NCI-H82 treated with DMSO at 0.1 percent for 48 hours (cell line): ENCODE measurements at regions not wholly inside any gene's neighbourhood (a gene's known extent, or its start where the extent isn't known, plus 50 kb on each side); places are given as distances from the start of the nearest gene placed in this dataset.
A peak's percentile ranks its signal among the peaks of the same experiment; 100 is the strongest.
"Not testable (repeated sequence)": the region's sequence is repeated elsewhere in the genome, so short reads cannot be mapped to it uniquely, and the experiment has no call there.

Source experiments
- DNase-seq: peaks from one replicate; lab custom pipeline; 2025; ENCODE audit not compliant: unreplicated experiment; lab: John Stamatoyannopoulos, UW

DNA sequence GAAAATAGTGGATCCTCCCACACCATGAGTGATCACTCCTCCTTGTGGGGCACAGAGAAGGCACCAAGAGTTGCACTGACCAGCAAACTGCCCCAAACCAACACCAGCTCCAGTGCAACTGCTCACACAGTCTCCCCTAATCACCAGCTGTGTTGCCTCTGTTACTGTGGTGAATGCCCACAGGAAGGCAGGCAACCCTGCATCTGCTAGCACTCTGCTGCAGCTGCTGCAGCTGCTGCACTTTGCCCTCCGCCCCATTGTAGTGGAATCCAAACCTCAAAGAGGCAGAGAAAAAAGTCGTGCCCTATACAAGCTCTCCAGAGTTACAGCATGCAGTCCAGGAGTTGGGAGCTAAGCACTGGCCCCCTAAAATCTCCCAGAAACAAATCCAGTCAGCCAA, 339.6 kb downstream of the TRIM36 start:
- no peak for DNase-seq

DNA sequence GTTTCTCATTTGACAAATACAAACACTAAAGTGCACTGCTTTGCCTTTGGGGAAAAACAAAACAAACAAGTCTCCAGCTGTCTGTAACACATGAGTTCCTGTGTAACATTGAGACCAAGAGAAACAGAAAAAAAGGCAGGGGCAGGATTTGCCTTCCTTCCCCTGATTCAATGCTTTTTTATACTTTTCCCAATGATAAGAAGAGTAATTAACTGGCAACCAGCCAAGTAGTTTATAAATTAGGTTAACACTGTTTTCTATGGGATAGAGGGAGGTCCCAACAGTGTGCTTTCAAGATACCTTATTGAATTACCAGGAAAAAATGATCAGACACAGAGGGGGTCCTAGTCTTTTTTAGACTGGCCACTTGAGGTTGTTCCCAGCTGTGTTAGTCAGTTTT, 346.8 kb downstream of the TRIM36 start:
- DNase-seq, result no peak

GRCh38 chr5:114822436-114822835, 347.3 kb downstream of the TRIM36 start:
- no peak for DNase-seq

DNA sequence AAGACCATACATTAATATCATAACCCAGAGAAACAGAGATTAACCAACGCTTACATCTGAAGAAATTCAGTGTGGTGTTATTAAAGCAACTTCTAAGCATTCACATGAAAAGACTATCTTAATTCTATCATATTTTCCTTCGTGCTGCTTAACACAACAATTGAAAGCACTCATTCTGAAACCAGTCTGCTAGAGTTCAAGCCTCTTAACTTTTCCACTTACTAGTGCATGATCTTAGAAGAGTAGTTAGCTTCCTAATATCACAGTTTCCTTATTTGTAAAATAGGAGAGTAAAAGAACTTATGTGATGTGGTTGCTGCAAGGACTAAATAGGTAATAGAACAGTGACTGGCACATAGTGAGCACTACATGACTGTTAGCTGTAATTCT, 379.3 kb downstream of the TRIM36 start:
- DNase-seq, result no peak

- DNase-seq, result peak; percentile 31
Measured at GRCh38 chr5:114789773-114790402, 379.8 kb downstream of the TRIM36 start.

- DNase-seq, result no peak
Measured at GRCh38 chr5:114782869-114783268, 386.8 kb downstream of the TRIM36 start.

GRCh38 chr5:114782177-114782576, 387.5 kb downstream of the TRIM36 start:
- DNase-seq, result no peak

GRCh38 chr5:114780290-114780689, 389.4 kb downstream of the TRIM36 start:
- DNase-seq, result no peak

DNA sequence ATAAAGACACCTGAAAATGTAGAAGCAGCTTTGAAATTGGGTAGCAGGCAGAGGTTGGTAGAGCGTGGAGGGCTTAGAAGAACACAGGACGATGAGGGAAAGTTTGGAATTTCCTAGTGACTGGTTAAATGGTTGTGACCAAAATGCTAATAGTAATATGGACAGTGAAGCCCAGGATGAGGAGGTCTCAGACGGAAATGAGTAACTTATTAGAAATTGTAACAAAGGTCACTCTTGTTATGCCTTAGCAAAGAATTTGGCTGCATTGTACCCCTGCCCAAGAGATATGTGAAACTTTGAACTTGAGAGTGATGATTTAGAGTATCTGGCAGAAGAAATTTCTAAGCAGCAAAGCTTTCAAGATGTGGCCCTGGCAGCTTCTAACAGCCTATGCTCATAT, 382.5 kb downstream of the KCNN2 start:
- no peak for DNase-seq

DNA sequence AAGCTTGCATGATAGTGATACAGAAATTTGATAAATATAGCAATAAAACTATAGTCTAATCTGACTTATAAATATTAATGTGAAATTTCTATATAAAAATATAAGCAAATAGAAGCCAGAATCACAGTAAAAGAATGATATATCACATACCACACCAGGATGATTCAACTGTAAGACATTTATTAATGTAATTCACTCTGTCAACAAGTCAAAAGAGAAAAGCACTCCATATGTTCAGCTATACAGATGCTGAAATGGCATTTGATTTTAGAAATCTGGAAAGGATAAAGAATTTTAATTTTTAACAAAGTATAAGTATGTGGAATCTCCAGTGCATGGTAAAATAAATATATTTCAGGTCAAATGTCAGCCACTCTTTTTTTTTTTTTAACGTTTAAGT, 372.4 kb downstream of the KCNN2 start:
- DNase-seq, result no peak

- DNase-seq, result no peak
Measured at GRCh38 chr5:114729986-114730385, 368.1 kb downstream of the KCNN2 start.

DNA sequence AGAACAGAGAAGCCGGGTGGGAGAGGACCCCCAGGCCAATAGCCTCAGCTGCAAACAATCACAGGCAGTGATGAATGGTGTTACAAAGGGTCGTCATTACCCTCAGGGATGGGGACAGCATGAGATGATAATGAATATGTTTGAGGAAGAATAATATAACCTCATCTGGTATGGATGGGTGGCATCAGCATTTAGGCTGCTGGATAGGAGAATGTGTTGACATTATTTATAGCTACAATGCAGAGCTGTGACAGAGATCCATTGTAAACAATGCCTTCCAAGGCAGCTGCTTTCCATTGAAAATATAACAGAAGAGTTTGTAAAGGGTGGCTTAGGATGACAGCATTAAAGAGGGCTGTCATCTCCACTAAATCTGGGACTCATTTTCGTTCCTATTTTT, 365.5 kb downstream of the KCNN2 start:
- no peak for DNase-seq

DNA sequence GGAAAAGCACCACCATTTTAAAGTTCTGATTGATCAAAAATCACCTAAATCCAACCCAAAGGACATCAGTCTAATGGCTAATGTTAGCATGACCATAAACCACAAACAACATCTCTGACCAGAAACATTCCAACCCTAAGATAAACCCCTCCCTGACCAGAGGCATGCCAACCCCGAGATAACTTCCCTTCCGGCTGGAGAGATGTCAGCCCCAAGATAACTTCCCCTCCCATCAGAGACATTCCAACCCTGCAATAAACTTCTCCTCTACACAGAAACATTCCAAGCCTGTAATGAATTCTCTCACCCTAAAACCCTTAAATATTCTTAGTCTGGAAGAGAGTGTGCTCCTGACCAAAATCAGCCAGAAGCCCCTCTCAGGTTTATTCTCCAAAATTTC, 364.3 kb downstream of the KCNN2 start:
- no peak for DNase-seq

DNA sequence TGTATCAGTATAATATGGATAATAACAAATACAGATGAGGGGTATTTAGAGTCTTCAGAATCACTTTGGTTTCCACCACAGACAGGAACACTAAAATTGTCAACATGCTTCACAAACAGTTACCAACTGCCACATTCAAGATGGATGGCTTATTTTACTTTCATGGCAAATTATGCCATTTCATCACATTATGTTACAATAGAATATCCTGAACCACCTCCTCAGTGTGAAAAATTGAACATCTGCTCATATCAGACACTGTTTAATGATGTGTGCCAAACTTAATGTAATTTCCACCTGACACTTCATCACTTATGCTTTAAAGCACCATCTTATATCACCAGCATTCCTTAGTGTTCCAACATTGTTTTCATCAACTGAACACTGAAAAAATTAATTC, 357.4 kb downstream of the KCNN2 start:
- DNase-seq, result no peak

DNA sequence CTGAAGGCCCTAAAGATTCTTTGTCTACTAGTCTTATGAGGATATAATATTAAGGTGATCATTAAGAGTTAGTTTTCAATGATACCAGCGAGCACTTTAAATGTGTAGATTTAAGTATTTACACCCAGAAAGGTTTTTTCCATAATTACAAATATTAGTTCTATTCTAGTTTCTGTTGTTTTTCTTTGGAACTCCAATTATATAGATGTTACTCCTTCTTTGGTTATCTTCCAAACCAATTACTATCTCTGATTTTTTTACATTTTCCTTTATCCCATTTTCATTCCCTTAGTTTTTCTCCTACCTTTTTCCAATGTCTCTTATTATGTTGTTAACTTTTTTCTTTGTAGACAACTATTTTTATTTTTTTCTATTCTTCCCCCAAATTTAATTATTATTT, 355.1 kb downstream of the KCNN2 start:
- DNase-seq, result no peak

DNA sequence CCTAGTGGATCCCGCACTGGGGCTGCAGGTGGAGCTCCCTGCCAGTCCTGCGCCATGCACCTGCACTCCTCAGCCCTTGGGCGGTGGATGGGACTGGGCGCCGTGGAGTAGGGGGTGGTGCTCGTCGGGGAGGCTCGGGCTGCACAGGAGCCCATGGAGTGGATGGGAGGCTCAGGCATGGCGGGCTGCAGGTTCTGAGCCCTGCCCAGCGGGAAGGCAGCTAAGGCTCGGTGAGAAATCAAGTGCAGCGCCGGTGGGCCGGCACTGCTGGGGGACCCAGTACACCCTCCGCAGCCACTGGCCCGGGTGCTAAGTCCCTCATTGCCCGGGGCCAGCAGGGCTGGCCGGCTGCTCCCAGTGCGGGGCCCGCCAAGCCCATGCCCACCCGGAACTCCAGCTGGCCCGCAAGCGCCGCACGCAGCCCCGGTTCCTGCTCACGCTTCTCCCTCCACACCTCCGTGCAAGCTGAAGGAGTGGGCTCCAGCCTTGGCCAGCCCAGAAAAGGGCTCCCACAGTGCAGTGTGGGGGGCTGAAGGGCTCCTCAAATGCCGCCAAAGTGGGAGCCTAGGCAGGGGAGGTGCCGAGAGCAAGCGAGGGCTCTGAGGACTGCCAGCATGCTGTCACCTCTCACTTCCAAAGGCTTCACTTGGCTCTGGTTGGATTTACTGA, 342.5 kb downstream of the KCNN2 start:
- not testable (repeated sequence) for DNase-seq

GRCh38 chr5:114702731-114703130, 340.9 kb downstream of the KCNN2 start:
- no peak for DNase-seq

GRCh38 chr5:114702136-114702535, 340.3 kb downstream of the KCNN2 start:
- no peak for DNase-seq

GRCh38 chr5:114700823-114701222, 339.0 kb downstream of the KCNN2 start:
- DNase-seq, result no peak

DNA sequence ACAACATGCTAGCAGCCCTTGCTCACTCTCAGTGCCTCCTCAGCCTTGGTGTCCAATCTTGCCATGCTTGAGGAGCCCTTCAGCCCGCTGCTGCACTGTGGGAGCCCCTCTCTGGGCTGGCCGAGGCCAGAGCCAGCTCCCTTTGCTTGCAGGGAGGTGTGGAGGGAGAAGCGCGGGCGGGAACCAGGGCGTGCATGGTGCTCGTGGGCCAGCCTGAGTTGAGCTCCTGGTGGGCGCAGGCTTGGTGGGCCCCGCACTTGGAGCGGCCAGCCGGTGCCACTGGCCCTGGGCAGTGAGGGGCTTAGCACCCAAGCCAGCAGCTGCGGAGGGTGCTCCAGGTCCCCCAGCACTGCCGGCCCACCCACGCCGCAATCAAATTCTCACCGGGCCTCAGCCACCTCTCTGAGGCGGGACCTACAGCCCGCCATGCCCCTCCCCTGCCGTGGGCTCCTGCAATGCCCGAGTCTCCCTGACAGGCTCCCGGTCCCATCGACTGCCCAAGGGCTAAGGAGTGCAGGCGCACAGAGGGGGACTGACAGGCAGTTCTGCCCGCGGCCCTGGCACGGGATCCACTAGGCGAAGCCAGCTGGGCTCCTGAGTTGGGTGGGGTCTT, 333.5 kb downstream of the KCNN2 start:
- DNase-seq, result no peak

GRCh38 chr5:114686356-114686755, 324.5 kb downstream of the KCNN2 start:
- no peak for DNase-seq

GRCh38 chr5:114678778-114679177, 316.9 kb downstream of the KCNN2 start:
- DNase-seq, result no peak

DNA sequence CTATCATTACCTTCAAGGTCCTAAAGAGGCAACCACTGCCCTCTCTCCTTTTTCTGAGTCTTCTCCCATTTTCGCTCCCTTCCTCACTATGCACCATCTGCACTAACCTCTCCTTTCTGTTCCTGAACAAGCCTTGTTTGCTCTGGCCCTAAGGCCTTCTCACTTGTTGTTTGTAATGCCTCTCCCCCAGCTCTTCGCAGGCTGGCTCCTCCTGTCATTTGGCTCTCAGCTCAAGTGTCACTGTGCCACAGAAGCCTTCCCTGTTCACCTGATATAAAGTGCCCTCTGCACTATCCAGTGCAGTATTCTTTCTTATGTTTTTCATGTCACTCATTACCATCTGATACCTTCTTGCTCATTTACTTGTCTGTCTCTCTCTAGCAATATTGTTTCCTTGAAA, 303.7 kb downstream of the KCNN2 start:
- DNase-seq, result no peak
